Left ventricle myocardium superior (tissue), 1 donor: ENCODE measurements at regions not wholly inside any gene's neighbourhood (a gene's known extent, or its start where the extent isn't known, plus 50 kb on each side); places are given as distances from the start of the nearest gene placed in this dataset.

Source experiments
- ATAC-seq: fragments of 200-7000 bp; cut with Tn5 transposase; one replicate; pipeline ENCODE4 v1.9.1; 2020; ENCODE audit warnings: mild to moderate bottlenecking, moderate library complexity
- DNase-seq: peaks from one replicate; pipeline ENCODE4 v3.0.0-alpha.2; 2020
- intact Hi-C: fragments of 100-400 bp; cut with micrococcal nuclease; formaldehyde crosslinking; loops from one replicate; pipeline ENCODE4 v1.11.0; 2022
- donor health status: DM: no; HTN: yes; CAD: no; lungs with severe emphysema.

DNA sequence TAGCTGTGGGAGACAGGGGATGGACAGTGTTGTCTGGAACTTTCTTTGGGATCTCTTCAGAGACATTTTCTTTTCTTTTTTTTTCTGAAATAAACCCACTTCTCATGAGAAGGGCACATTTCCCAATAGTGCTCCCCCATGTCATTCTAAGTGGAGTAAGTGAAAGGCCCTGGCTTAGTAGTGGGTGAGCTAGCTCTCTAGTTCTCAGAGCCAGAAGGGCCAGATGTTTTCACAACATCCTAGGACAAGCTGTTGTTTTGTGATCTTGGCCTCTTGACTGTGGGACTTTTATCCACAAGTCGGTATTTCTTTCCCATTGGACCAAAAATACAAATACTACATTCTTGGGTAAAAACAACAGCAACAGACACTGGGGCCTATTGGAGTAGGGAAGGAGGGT is 607.7 kb upstream of the TENM4 start:
- DNase-seq (no peak), ATAC-seq (peak; percentile 70)
- intact Hi-C loops = no loop called here

DNA sequence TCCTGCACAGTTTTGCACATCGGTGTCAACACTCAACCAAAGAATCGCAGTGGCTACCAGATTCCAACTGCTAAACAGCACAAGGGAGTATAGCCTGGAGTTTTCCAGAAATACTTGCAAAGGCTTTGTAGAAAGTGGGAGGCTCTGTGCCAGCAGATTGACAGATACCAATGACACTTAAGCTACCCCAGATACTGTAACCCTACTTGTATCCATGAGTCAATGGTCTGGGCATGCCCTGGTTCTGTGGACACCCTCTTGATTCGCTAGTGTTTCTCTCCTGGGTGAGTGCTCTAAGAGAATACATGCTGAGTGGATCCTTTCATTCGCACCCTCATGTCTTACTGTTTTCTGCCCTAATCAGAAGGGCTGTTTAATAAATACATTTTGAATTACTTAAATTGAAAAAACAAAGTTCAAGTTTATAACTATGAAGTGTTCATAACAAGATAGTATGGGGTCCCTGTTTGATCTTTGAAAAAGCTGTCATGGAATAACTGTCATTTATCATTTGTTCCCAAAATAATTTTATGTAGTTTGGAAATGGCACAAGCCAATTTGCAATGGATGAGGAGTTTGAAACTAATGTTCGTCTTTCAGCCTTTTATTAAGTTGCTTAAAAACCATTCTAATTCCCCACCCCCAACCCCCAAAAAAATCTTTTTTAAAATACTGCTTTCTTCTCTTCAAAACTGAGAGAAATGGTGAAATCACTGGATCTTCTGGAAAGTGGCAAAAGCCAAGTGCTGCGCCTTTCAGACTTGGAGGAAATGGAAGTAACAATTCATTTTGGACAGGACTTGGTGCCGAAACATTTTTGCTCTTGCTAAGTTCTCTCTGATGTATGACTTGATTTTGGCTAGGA is 600.5 kb upstream of the TENM4 start:
- intact Hi-C loops = no loop called here
- no peak for ATAC-seq
- no peak for DNase-seq

DNA sequence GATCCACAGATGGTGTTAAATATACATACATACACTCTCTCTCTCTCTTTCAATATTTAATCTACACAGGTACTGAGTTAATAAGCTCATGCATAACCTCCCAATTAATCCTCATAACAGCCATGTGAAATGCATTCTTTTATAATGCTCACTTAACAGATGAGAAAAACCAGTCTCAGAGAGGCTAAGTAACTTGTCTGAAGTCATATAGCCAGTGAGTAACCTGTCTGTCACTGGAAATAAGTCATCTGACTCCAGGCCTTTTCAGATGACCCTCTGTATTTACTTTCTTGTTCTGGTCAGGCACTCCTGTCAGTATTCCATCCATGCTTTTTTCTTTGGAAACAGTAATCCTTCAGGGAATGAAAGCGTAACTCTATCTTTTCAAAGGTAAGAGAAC is 594.0 kb upstream of the TENM4 start:
- no peak for ATAC-seq
- intact Hi-C loops = no loop called here
- no peak for DNase-seq

DNA sequence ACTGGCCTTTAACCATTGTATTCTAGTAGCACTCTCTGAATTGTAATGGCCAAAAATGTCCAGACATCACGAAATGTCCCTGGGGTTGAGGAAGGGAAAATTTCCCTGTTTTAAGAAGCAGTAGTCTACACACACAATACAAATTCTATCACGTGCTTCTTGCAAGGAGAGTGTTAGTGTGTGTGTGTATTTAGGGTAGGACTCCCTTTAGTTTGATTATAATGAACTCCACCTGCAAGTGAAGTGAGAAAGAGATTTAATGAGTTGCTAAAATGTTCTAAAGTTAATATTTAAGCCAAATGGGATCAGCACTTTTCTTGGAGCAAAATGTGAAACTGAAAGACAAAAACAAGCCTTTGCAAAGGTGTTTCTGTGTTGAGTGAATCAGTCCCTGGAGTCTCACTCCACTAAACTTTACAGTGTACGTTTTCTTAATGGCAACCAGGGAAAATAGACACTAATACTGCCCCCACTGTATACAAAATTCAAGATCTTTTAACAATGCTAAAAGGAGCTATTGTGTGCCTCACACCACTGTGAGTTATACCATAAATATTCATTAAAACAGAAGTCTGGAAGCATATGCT is 590.3 kb upstream of the TENM4 start:
- DNase-seq (no peak), ATAC-seq (no peak)
- intact Hi-C loops = no loop called here

GRCh38 chr11:80028998-80029397 is 588.2 kb upstream of the TENM4 start:
- no peak for DNase-seq
- intact Hi-C loops = no loop called here
- no peak for ATAC-seq

GRCh38 chr11:80024119-80024518 is 583.3 kb upstream of the TENM4 start:
- ATAC-seq (no peak), DNase-seq (no peak)
- intact Hi-C loops = no loop called here

DNA sequence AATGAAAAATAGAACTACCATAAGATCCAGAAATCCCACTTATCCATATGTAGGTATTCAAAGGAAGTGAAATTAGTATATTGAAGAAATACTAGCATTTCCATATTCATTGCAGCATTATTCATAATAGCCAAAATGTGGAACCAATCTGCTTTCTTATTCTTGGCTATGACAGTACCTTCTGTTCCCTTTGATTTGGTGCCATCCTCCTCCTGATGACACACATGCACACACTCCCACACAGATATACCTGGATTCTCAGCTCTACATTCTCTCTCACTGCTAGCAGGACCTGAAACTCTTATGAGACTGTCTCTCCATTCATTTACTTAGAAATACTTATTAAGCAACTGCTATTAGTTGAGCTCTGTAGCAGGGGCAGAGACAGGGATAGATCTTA is 582.6 kb upstream of the TENM4 start:
- intact Hi-C loops = no loop called here
- ATAC-seq = no peak

DNA sequence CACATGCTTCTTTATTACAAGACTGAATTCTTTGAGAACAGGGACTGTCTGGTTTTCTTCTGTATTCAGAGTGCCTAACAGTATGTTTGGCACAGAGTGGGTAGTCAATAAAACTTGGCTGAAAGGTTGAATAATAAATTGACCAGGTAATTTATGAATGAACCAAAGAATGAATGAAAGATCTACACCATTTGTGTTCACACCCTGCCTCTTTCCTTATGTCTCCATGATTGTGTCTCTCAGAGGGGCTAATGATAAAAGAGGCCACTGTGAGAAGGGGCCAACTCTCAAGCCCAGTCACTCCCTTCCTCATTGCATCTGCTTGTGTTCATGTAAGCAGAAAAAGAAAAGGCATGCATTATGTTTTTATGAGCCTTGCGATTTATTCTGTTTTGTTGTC is 569.7 kb upstream of the TENM4 start:
- ATAC-seq (no peak), DNase-seq (no peak)
- intact Hi-C loops = no loop called here

More for the DNA sequence above, 582.6 kb upstream of the TENM4 start:
- no peak for DNase-seq

GRCh38 chr11:80009081-80009480 is 568.3 kb upstream of the TENM4 start:
- no peak for DNase-seq
- intact Hi-C loops = no loop called here
- no peak for ATAC-seq

GRCh38 chr11:80007616-80008015 is 566.8 kb upstream of the TENM4 start:
- no peak for ATAC-seq
- no peak for DNase-seq
- intact Hi-C loops = no loop called here

DNA sequence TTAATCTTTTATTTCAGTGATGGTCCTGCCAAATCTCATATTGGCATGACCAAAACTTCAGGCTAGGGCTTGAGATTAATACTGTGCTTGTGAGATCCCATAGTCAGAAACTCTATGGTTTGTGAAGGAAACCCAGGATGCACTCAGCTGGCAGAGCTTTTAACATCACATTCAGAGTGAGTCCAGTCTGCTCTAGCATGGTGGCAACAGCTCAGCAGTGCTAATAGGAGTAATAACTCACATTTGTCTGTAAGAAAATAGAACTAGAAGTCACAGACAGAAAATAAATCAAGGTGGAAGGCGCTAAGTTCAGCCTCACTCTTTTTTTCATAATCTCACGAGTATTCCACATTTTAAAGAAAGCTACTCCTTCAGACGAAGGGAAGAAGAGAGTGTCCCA is 549.3 kb upstream of the TENM4 start:
- ATAC-seq (no peak), DNase-seq (no peak)
- intact Hi-C loops = no loop called here

DNA sequence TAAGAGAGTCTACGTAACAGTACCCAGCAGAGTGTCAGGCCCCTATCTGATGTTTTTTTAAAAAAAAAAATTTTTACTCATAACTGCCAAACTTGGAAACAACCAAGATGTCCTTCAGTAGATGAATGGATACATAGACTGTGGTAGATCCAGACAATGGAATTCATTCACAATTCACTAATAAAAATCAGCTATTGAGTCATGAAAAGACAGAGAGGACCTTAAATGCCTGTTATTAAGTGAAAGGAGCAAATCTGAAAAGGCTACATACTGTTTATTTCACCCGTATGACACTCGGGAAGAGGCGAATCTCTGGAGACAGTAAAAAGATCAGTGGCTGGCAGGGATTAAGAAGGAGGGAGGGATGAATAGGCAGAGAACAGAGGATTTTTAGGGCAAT is 541.4 kb upstream of the TENM4 start:
- intact Hi-C loops = no loop called here
- ATAC-seq (no peak), DNase-seq (no peak)

GRCh38 chr11:79980916-79981315 is 540.1 kb upstream of the TENM4 start:
- no peak for ATAC-seq
- DNase-seq = no peak
- intact Hi-C loops = no loop called here

DNA sequence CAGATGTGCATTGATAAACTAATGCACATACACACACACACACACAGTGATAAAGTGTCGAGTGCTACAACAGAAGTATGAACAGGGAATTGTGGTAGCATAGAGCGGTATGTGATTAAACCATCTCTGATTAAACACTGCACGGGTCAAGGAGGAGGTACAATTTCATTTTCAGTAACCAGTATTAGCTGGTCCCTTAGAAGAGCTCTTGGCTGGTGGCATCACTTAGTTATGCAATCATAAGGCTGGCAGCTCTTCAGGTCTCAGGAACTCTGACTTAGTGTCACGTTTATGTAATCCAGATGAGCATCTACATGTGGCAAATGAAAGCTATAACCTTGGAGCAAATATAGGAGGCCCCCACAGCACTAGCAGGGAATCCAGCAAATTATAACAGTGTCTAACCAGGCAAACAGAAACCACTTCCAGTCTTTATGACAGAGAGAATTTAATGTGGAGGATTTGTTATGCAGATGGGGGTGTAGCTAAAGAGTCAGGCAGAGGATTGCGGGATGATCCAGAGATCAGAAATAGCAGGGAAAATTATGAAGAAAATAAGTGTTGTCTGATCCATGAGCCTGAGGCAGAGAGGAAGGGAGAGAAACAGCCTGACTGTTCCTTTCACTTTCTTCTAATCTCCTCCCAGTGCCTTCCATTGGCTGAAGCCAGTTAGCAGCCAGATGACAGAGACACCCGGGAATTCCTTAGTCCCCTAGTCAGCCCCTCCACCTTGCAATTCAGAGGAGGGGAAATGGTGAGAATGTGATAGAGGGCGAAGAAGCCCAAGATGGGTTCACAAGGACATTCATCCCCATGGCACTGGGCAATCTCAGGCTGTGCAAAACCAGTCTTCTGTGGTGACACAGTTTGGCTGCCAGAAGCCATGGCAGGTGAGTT is 533.1 kb upstream of the TENM4 start:
- DNase-seq = no peak
- ATAC-seq = peak; percentile 83
- intact Hi-C loops = no loop called here

DNA sequence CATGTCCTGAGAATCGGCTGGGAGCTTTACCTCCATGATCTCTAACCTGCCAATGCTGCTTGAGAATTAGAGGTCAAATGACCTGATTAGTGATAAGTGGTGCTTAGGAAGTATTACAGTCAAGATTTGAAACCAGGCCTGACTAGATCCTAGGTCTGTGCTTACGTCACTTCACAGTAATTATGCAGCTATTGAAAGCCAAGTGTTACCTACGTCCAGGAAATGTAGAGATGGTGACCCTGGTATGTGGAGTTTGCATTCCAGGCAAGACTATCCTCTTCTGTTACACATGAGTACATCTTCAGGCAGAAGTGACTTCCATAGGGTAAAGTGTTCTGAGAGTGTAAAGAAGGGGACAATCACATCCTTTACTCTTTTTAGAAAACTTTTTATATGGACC is 530.4 kb upstream of the TENM4 start:
- ATAC-seq (no peak), DNase-seq (no peak)
- intact Hi-C loops = no loop called here

DNA sequence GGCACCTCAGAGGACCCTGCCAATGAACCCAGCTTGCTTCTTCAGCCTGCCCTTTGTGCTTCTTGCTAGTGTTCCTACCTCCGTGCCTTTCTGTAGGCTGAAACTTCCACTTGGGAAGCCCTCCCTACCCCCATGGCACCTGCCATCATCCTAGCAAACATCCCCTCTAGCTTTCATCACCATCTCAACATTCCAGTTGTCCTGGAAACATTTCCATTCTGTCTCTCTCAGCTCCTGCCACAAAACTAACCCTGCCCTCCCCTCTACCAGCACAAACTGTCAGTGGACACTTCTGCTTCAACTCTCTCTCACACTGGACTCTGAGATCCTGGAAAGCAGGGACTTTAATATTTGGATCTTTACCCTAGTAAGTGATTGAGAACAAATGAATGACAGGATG is 525.8 kb upstream of the TENM4 start:
- ATAC-seq (no peak), DNase-seq (no peak)
- intact Hi-C loops = no loop called here

- intact Hi-C loops = no loop called here
- ATAC-seq (no peak), DNase-seq (no peak)
These were observed 523.2 kb upstream of the TENM4 start for GRCh38 chr11:79963856-79964645.

DNA sequence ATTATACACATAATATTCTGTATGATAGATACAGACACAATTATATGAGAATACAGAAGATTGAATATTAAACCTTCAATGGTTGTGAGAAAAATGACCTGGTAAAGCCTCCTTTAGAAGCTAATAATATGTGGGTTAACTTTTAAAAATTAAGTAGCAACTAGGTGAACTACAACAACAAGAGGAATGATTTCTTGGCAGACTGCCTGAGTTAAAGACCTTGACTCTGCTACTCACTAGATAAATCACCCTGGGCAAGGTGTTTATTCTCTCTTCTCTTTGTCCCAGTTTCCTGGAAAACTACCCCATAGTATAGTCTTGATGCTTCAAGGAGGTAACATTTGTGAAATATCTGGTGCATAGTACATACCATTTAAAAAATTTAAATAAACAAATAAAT is 519.6 kb upstream of the TENM4 start:
- intact Hi-C loops = no loop called here
- ATAC-seq = no peak
- DNase-seq = no peak

- no peak for ATAC-seq
- no peak for DNase-seq
- intact Hi-C loops = no loop called here
These were observed 518.5 kb upstream of the TENM4 start for GRCh38 chr11:79959318-79959717.
